Fibroblast of pulmonary artery (primary cell): ENCODE measurements at regions not wholly inside any gene's neighbourhood (a gene's known extent, or its start where the extent isn't known, plus 50 kb on each side); places are given as distances from the start of the nearest gene placed in this dataset.
A peak's percentile ranks its signal among the peaks of the same experiment; 100 is the strongest.

ENCODE experiments used
- DNase-seq: peaks from one replicate; pipeline ENCODE4 v3.0.0-alpha.2; 2010; ENCODE audit warnings: low read depth
- H3K4me3 ChIP-seq: replicated peaks from 2 replicates; pipeline ENCODE4 v1.5.1; 2011; ENCODE audit warnings: low read depth, mild to moderate bottlenecking, control low read depth, low read length, moderate library complexity
- CTCF ChIP-seq: IDR thresholded peaks from 2 replicates; pipeline ENCODE4 v1.5.1; 2011; ENCODE audit warnings: mild to moderate bottlenecking, control low read depth, low read length, inconsistent platforms; ENCODE audit errors: missing control alignments

- no peak overlapping the region for H3K4me3 ChIP-seq
- TF ChIP-seq CTCF = no peak
- DNase-seq = no peak
Observed at GRCh38 chr4:117378942-117379341, 293.6 kb upstream of the TRAM1L1 start.

- no peak for TF ChIP-seq CTCF
- H3K4me3 ChIP-seq = no peak overlapping the region
- no peak for DNase-seq
Observed at GRCh38 chr4:117383468-117383867, 298.1 kb upstream of the TRAM1L1 start.

GRCh38 chr4:117385526-117385925 lies 300.1 kb upstream of the TRAM1L1 start:
- DNase-seq = no peak
- H3K4me3 ChIP-seq = no peak overlapping the region
- no peak for TF ChIP-seq CTCF

- no peak for DNase-seq
- H3K4me3 ChIP-seq = no peak overlapping the region
- TF ChIP-seq CTCF = no peak
Observed at GRCh38 chr4:117387072-117387471, 301.7 kb upstream of the TRAM1L1 start.

GRCh38 chr4:117400039-117400835 lies 314.9 kb upstream of the TRAM1L1 start:
- peak; percentile 49 for DNase-seq
- peak overlapping the region; percentile 10 for H3K4me3 ChIP-seq
- TF ChIP-seq CTCF = no peak

GRCh38 chr4:117412661-117413060 lies 327.3 kb upstream of the TRAM1L1 start:
- no peak for DNase-seq
- H3K4me3 ChIP-seq = no peak overlapping the region
- no peak for TF ChIP-seq CTCF

GRCh38 chr4:117417856-117418255 lies 332.5 kb upstream of the TRAM1L1 start:
- no peak overlapping the region for H3K4me3 ChIP-seq
- TF ChIP-seq CTCF = no peak
- DNase-seq = no peak
